ENCODE measurements at regions not wholly inside any gene's neighbourhood (a gene's known extent, or its start where the extent isn't known, plus 50 kb on each side); places are given as distances from the start of the nearest gene placed in this dataset.

DNA sequence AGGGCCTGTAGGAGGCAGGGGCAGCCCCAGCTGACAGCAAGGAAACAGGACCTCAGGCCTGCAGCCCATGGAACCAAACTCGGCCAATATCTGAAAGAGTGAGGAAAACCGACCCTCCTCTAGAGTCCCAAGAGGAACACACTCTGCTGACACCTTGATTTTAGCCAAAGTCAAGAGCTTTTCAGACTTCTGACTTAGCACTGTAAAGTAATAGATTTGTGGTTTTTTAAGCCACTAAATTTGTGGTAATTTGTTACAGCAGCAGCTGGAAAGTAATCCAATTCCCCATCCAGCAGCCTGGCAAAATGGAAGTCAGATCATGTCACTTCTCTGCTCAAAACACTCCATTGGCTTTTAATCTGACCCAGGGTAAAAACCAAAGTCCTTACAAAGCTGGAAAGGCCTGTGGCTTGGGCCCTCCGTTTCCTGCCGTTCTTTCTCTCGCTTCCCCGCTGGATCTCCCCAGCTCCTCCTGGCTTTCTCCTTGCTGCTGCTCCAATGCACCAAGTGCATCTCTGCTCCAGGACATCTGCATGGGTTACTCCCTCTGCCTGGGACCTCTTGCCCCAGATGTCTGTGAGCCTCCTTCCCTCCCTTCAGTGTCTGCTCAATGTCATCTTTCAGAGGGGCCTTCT, 79.0 kb downstream of the C5orf15 start:
- TF ChIP-seq, protein P1, sequence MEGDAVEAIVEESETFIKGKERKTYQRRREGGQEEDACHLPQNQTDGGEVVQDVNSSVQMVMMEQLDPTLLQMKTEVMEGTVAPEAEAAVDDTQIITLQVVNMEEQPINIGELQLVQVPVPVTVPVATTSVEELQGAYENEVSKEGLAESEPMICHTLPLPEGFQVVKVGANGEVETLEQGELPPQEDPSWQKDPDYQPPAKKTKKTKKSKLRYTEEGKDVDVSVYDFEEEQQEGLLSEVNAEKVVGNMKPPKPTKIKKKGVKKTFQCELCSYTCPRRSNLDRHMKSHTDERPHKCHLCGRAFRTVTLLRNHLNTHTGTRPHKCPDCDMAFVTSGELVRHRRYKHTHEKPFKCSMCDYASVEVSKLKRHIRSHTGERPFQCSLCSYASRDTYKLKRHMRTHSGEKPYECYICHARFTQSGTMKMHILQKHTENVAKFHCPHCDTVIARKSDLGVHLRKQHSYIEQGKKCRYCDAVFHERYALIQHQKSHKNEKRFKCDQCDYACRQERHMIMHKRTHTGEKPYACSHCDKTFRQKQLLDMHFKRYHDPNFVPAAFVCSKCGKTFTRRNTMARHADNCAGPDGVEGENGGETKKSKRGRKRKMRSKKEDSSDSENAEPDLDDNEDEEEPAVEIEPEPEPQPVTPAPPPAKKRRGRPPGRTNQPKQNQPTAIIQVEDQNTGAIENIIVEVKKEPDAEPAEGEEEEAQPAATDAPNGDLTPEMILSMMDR (IDR thresholded peaks at IDR 0.05; ENCODE audit: low read depth, low read length), result no peak
- Histone ChIP-seq H3K27me3 (no peaks in the 10 kb centered on the region), H3K27ac (no peak overlapping the region), H3K9me3 (ENCODE audit: low read depth) (no peaks in the 10 kb centered on the region), H3K4me3 (no peak overlapping the region), H3K36me3 (no peaks in the 10 kb centered on the region), H3K4me1 (ENCODE audit: low read depth) (no peaks in the 10 kb centered on the region)
- DNase-seq (ENCODE audit: low read depth in 1 of 2, low spot score in 1 of 2), result no peak

DNA sequence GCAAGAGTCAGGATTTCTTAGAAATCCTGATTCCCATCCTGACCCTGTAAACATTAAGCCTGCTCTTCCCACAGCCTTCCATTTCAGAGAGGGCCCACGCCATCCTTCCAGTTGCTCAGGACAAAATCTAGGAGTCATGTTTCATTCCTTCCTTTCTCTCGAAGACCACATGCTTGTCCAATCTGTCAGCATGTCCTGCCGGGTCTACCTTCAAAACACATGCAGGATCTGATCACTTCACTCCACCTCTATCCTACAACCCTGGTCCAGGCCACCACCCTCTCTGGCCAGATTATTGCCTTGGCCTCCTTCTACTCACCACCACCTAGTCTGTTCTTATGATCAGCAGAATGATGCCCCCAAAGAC, 79.8 kb downstream of the C5orf15 start:
- Histone ChIP-seq H3K4me1 (ENCODE audit: low read depth) (no peaks in the 10 kb centered on the region), H3K4me3 (no peak overlapping the region), H3K27ac (no peak overlapping the region), H3K36me3 (no peaks in the 10 kb centered on the region), H3K9me3 (ENCODE audit: low read depth) (no peaks in the 10 kb centered on the region), H3K27me3 (no peaks in the 10 kb centered on the region)
- TF ChIP-seq, protein P1 (IDR thresholded peaks at IDR 0.05; ENCODE audit: low read depth, low read length), result no peak
- DNase-seq (ENCODE audit: low read depth in 1 of 2, low spot score in 1 of 2), result no peak

DNA sequence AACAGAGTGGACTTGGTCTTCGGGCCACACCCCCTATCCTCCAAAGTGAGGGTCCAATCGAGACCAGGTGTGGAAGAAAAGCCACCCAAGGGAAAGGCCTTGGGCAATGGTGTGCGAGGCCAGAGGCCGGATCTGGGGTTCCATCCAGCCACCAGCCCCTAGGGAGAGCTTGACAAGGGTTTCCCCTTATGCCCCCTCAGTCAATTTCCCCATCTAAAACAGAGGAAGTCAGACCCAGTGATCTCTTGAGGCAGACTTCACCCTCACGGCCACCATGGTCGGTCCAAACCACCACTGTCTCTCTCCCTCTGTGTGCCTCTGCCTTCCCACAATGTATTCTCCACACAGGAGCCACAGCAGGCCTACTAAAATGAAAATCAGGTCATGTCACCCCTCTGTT, 82.9 kb downstream of the C5orf15 start:
- H3K27ac ChIP-seq, result no peak overlapping the region

DNA sequence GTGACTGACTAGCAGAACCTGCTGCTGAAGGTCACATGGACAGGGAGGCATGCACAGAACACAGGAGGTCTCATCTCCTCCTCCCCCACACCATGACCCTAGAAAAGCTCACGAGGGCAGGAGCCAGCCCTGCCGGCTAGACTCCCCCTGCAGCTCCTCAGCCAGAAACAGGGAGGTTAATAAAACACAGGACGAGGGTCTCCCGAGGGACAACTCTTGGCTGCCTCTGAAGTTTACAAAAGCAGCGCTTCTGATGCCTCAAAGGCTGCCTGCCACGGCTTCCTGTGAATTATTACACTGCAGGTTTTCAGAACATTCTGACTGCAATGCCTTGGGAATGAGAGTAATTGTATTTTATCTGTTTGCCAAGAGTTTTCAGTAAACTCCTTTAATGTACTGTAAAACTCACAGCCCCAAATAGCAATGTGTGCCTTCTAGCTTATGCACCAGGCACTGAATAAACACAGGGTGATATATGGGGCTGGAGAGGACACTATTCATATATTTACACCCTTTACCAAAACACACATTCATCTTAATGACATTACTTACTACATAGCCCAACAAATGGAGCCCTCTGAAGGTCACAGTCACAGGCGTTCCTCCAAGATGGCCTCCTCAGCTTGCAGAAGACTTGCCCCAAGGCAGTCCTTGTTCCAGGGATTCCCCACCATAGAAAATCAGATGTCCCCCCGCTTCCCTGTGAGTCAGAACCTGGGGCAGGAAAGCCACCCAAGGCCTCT, 83.7 kb downstream of the C5orf15 start:
- TF ChIP-seq, protein P1 (IDR thresholded peaks at IDR 0.05; ENCODE audit: low read depth, low read length), result no peak
- DNase-seq (ENCODE audit: low read depth in 1 of 2, low spot score in 1 of 2), result peak in 1 of 2 donors; percentile 61
- H3K9me3 ChIP-seq (ENCODE audit: low read depth), result no peaks in the 10 kb centered on the region
- no peak overlapping the region for H3K4me3 ChIP-seq
- H3K4me1 ChIP-seq (ENCODE audit: low read depth), result no peaks in the 10 kb centered on the region
- H3K27me3 ChIP-seq, result no peaks in the 10 kb centered on the region
- no peaks in the 10 kb centered on the region for H3K36me3 ChIP-seq
- no peak overlapping the region for H3K27ac ChIP-seq

More for the DNA sequence above, 82.9 kb downstream of the C5orf15 start:
- Histone ChIP-seq H3K9me3 (ENCODE audit: low read depth) (no peaks in the 10 kb centered on the region), H3K4me3 (no peak overlapping the region), H3K4me1 (ENCODE audit: low read depth) (no peaks in the 10 kb centered on the region), H3K36me3 (no peaks in the 10 kb centered on the region), H3K27me3 (no peaks in the 10 kb centered on the region)
- no peak for DNase-seq (ENCODE audit: low read depth in 1 of 2, low spot score in 1 of 2)
- TF ChIP-seq, protein P1 (IDR thresholded peaks at IDR 0.05; ENCODE audit: low read depth, low read length), result no peak

DNA sequence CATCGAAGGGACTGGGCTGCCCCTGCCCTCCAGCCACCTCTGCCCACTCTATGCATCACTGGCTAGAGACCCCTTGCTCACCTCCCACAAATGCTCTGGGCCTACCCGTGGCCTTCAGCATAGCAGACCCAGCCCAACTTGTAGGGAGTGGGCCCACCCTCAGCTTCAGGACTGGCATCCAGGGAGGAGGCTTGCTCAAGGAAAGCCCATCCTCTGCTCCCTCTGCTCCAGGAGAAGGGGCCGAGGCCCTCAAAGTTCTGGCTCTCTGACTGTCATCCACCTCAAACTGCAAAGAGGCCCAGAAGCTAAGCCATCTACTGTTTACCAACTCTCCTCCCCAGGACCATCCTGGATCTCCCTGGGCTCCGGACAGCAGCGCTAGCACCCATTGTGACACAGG, 84.5 kb downstream of the C5orf15 start:
- H3K27ac ChIP-seq, result no peak overlapping the region
- no peak overlapping the region for H3K4me3 ChIP-seq
- H3K4me1 ChIP-seq (ENCODE audit: low read depth), result no peaks in the 10 kb centered on the region
- TF ChIP-seq, protein P1 (IDR thresholded peaks at IDR 0.05; ENCODE audit: low read depth, low read length), result no peak
- no peaks in the 10 kb centered on the region for H3K9me3 ChIP-seq (ENCODE audit: low read depth)
- DNase-seq (ENCODE audit: low read depth in 1 of 2, low spot score in 1 of 2), result no peak
- no peaks in the 10 kb centered on the region for H3K27me3 ChIP-seq
- H3K36me3 ChIP-seq, result no peaks in the 10 kb centered on the region
